Spleen (tissue), 7 donors: ENCODE measurements at regions not wholly inside any gene's neighbourhood (a gene's known extent, or its start where the extent isn't known, plus 50 kb on each side); places are given as distances from the start of the nearest gene placed in this dataset.

ENCODE experiments used
- POLR2A ChIP-seq, 3 donors: fragments of 450-650 bp; IDR thresholded peaks; one replicate each; pipeline ENCODE4 v1.5.1; 2017; ENCODE audit warnings: antibody characterized with exemption in 3 of 3, mild to moderate bottlenecking in 1 of 3
- POLR2AphosphoS5 ChIP-seq, 3 donors: sonication (generic); formaldehyde crosslinking; IDR thresholded peaks; one replicate each; pipeline ENCODE4 v1.5.1; 2017; ENCODE audit warnings: antibody characterized with exemption in 3 of 3
- TF ChIP-seq, protein P1 (sequence below), 11 experiments: fragments of 200-600 bp in 7 of 11; fragments of 450-650 bp in 4 of 11; sonication (generic) in 4 of 11; IDR thresholded peaks in 8 of 11; conservative IDR thresholded peaks in 3 of 11; 1 replicate in 7 of 11; 2 replicates in 4 of 11; pipeline versions ENCODE4 v1.4.0 to v1.8.0; 2016 to 2021; ENCODE audit warnings: antibody characterized with exemption in 11 of 11, inconsistent platforms in 4 of 11, mild to moderate bottlenecking in 1 of 11
- donor health status: DM: no; HTN: no; CAD: no; lungs with moderate emphysema.
- donor health status: DM: no; HTN: no; CAD: no.
- donor health status: DM: no; HTN: no; CAD: no.

DNA sequence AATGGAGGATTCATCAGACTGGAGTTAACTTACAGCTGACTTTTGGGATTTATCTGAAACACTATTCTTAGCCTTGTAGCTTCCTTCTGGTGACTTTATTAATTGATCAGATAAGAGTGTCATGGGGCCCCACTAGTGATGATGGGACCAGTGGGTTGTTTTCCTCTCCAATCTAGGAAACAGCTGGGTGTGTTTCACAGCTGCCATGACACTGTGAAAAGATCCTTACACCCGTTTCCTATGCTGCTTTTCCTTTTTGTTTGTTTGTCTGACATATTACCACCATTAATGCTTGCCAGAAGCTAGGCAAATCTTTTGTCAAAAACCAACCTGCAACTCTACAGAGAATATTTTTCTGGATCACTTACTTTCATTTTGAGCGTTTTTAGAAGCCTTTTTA, 86.2 kb downstream of the ZBTB18 start:
- TF ChIP-seq POLR2A (IDR thresholded peaks at IDR 0.05) (no peak), POLR2AphosphoS5 (IDR thresholded peaks at IDR 0.05) (no peak)
- TF ChIP-seq, protein P1, sequence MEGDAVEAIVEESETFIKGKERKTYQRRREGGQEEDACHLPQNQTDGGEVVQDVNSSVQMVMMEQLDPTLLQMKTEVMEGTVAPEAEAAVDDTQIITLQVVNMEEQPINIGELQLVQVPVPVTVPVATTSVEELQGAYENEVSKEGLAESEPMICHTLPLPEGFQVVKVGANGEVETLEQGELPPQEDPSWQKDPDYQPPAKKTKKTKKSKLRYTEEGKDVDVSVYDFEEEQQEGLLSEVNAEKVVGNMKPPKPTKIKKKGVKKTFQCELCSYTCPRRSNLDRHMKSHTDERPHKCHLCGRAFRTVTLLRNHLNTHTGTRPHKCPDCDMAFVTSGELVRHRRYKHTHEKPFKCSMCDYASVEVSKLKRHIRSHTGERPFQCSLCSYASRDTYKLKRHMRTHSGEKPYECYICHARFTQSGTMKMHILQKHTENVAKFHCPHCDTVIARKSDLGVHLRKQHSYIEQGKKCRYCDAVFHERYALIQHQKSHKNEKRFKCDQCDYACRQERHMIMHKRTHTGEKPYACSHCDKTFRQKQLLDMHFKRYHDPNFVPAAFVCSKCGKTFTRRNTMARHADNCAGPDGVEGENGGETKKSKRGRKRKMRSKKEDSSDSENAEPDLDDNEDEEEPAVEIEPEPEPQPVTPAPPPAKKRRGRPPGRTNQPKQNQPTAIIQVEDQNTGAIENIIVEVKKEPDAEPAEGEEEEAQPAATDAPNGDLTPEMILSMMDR (IDR thresholded peaks at IDR 0.05 in 8 of 11, conservative IDR thresholded peaks at IDR 0.05 in 3 of 11) = no peak
